H9 (cell line): ENCODE measurements at regions not wholly inside any gene's neighbourhood (a gene's known extent, or its start where the extent isn't known, plus 50 kb on each side); places are given as distances from the start of the nearest gene placed in this dataset.
A peak's percentile ranks its signal among the peaks of the same experiment; 100 is the strongest.
"Not testable (repeated sequence)": the region's sequence is repeated elsewhere in the genome, so short reads cannot be mapped to it uniquely, and the experiment has no call there.

ENCODE experiments used
- DNase-seq: peaks from one replicate; pipeline ENCODE4 v3.0.0-alpha.2; 2017
- H2AFZ ChIP-seq: one replicate; pipeline ENCODE4 v1.6.1; 2013; ENCODE audit warnings: mild to moderate bottlenecking, low read length, control low read depth, moderate library complexity
- H2AK5ac ChIP-seq: 2 replicates; pipeline ENCODE4 v1.6.1; 2013; ENCODE audit warnings: low read length, control low read depth, mixed read lengths; ENCODE audit not compliant: insufficient read length
- H2BK120ac ChIP-seq: one replicate; pipeline ENCODE4 v1.6.1; 2013; ENCODE audit warnings: low read depth, mild to moderate bottlenecking, low read length, control low read depth, inconsistent platforms; ENCODE audit not compliant: poor library complexity, severe bottlenecking
- H2BK12ac ChIP-seq: 2 replicates; pipeline ENCODE4 v1.6.1; 2013; ENCODE audit warnings: low read length, control low read depth, mixed read lengths, low read depth; ENCODE audit not compliant: insufficient read length
- H2BK15ac ChIP-seq: 2 replicates; pipeline ENCODE4 v1.6.1; 2013; ENCODE audit warnings: low read depth, low read length, control low read depth
- H2BK20ac ChIP-seq: one replicate; pipeline ENCODE4 v1.6.1; 2013; ENCODE audit warnings: low read depth, mild to moderate bottlenecking, low read length, control low read depth, inconsistent platforms; ENCODE audit not compliant: poor library complexity, severe bottlenecking
- H2BK5ac ChIP-seq: 2 replicates; pipeline ENCODE4 v1.6.1; 2013; ENCODE audit warnings: low read length, control low read depth, mixed read lengths; ENCODE audit not compliant: insufficient read length
- H3K14ac ChIP-seq: 2 replicates; pipeline ENCODE4 v1.6.1; 2013; ENCODE audit warnings: low read length, control low read depth; ENCODE audit not compliant: insufficient read depth
- H3K18ac ChIP-seq: 2 replicates; pipeline ENCODE4 v1.6.1; 2013; ENCODE audit warnings: low read depth, mild to moderate bottlenecking, mixed read lengths, low read length, control low read depth; ENCODE audit not compliant: insufficient read length
- H3K23ac ChIP-seq: 2 replicates; pipeline ENCODE4 v1.6.1; 2013; ENCODE audit warnings: low read length, control low read depth, mixed read lengths, low read depth; ENCODE audit not compliant: insufficient read length
- H3K23me2 ChIP-seq: 2 replicates; pipeline ENCODE4 v1.6.1; 2013; ENCODE audit warnings: low read depth, mild to moderate bottlenecking, mixed read lengths, low read length, control low read depth; ENCODE audit not compliant: insufficient read length, poor library complexity, severe bottlenecking
- H3K27ac ChIP-seq: 2 replicates; pipeline ENCODE4 v1.5.1; 2013; ENCODE audit warnings: low read length, control low read depth, mixed read lengths, low read depth; ENCODE audit not compliant: insufficient read length
- H3K27me3 ChIP-seq: 2 replicates; pipeline ENCODE4 v1.6.1; 2013; ENCODE audit warnings: low read length, control low read depth, inconsistent platforms; ENCODE audit not compliant: insufficient read depth
- H3K4ac ChIP-seq: 2 replicates; pipeline ENCODE4 v1.6.1; 2013; ENCODE audit warnings: low read depth, mild to moderate bottlenecking, control low read depth, inconsistent platforms, low read length, moderate library complexity
- H3K4me1 ChIP-seq: 2 replicates; pipeline ENCODE4 v1.6.1; 2013; ENCODE audit warnings: low read length, control low read depth, inconsistent platforms; ENCODE audit not compliant: insufficient read depth
- H3K4me2 ChIP-seq: 2 replicates; pipeline ENCODE4 v1.6.1; 2013; ENCODE audit warnings: low read length, control low read depth, mixed read lengths; ENCODE audit not compliant: insufficient read length, insufficient read depth
- H3K56ac ChIP-seq: 2 replicates; pipeline ENCODE4 v1.6.1; 2013; ENCODE audit warnings: low read depth, mild to moderate bottlenecking, mixed read lengths, low read length, control low read depth; ENCODE audit not compliant: insufficient read length
- H3K79me1 ChIP-seq: 2 replicates; pipeline ENCODE4 v1.6.1; 2013; ENCODE audit warnings: low read depth, mild to moderate bottlenecking, moderate library complexity, low read length, control low read depth, inconsistent platforms; ENCODE audit not compliant: insufficient read depth, poor library complexity, severe bottlenecking
- H3K79me2 ChIP-seq: 2 replicates; pipeline ENCODE4 v1.6.1; 2013; ENCODE audit warnings: low read length, control low read depth, inconsistent platforms; ENCODE audit not compliant: insufficient read depth
- H3K9ac ChIP-seq: 2 replicates; pipeline ENCODE4 v1.6.1; 2013; ENCODE audit warnings: low read length, control low read depth, mixed read lengths; ENCODE audit not compliant: insufficient read length; ENCODE audit errors: extremely low read depth
- H3K9me3 ChIP-seq: one replicate; pipeline ENCODE4 v1.6.1; 2013; ENCODE audit warnings: low read depth, low read length, inconsistent platforms; ENCODE audit not compliant: control insufficient read depth
- H3T11ph ChIP-seq: one replicate; pipeline ENCODE4 v1.6.1; 2013; ENCODE audit warnings: mild to moderate bottlenecking, low read length, control low read depth, inconsistent platforms
- H4K20me1 ChIP-seq: one replicate; pipeline ENCODE4 v1.6.1; 2013; ENCODE audit not compliant: control insufficient read depth, insufficient read length, insufficient read depth
- H4K5ac ChIP-seq: 2 replicates; pipeline ENCODE4 v1.6.1; 2013; ENCODE audit warnings: low read depth, mild to moderate bottlenecking, mixed read lengths, low read length, control low read depth; ENCODE audit not compliant: insufficient read length
- H4K8ac ChIP-seq: replicated peaks from 2 replicates; pipeline ENCODE4 v1.6.1; 2013; ENCODE audit warnings: low read length, control low read depth, mixed read lengths, low read depth; ENCODE audit not compliant: insufficient read length
- H4K91ac ChIP-seq: 2 replicates; pipeline ENCODE4 v1.6.1; 2013; ENCODE audit warnings: low read depth, mild to moderate bottlenecking, moderate library complexity, mixed read lengths, low read length, control low read depth; ENCODE audit not compliant: insufficient read length
- H3K27ac Mint-ChIP-seq, 3 experiments: 2 replicates in 2 of 3; 3 replicates in 1 of 3; pipeline ENCODE4 v1.8.0; 2020 to 2021; ENCODE audit warnings: mixed read lengths in 3 of 3, mild to moderate bottlenecking in 1 of 3, moderate library complexity in 1 of 3
- H3K27me3 Mint-ChIP-seq: 2 replicates; pipeline ENCODE4 v1.8.0; 2021; ENCODE audit warnings: low read depth, mild to moderate bottlenecking, moderate library complexity, mixed read lengths
- H3K36me3 Mint-ChIP-seq, 3 experiments: 2 replicates in 2 of 3; 3 replicates in 1 of 3; pipeline ENCODE4 v1.8.0; 2020 to 2021; ENCODE audit warnings: low read depth in 3 of 3, mixed read lengths in 3 of 3; ENCODE audit not compliant: insufficient read depth in 1 of 3
- H3K4me1 Mint-ChIP-seq, 2 experiments: 2 replicates each; pipeline ENCODE4 v1.8.0; 2020; ENCODE audit warnings: mixed read lengths in 2 of 2
- H3K4me3 Mint-ChIP-seq, 2 experiments: 2 replicates in 1 of 2; 3 replicates in 1 of 2; pipeline ENCODE4 v1.8.0; 2020 to 2021; ENCODE audit warnings: mild to moderate bottlenecking in 2 of 2, mixed read lengths in 2 of 2, moderate library complexity in 1 of 2
- H3K9me3 Mint-ChIP-seq, 2 experiments: 2 replicates in 1 of 2; 3 replicates in 1 of 2; pipeline ENCODE4 v1.8.0; 2020; ENCODE audit warnings: mild to moderate bottlenecking in 2 of 2, mixed read lengths in 2 of 2, moderate library complexity in 1 of 2
- CTCF ChIP-seq: fragments of 200-600 bp; sonication (generic); conservative IDR thresholded peaks from 3 replicates; pipeline ENCODE4 v1.8.0; 2021; ENCODE audit warnings: antibody characterized with exemption, mild to moderate bottlenecking
- WGBS: extraction: QIAGEN DNeasy Blood & Tissue Kit; methylation state at CpG from one replicate; pipeline ENCODE4 v1.1.7; 2013; ENCODE audit warnings: missing lambda C conversion rate, low lambda C conversion rate, mixed read lengths; ENCODE audit not compliant: insufficient read length; ENCODE audit errors: extremely low coverage; 5-methylcytosine and 5-hydroxymethylcytosine counted together

GRCh38 chr10:83545901-83546391 lies 593.4 kb upstream of the GHITM start:
- H3K9me3 ChIP-seq, result no peaks in the 10 kb centered on the region
- Mint-ChIP-seq H3K4me1 (peaks cover 20 to 24% of the 10 kb centered on the region in 2 experiments), H3K4me3 (no peak overlapping the region), H3K9me3 (no peaks in the 10 kb centered on the region), H3K27me3 (no peaks in the 10 kb centered on the region), H3K27ac (no peak overlapping the region; a peak in 1 of 7 replicates), H3K36me3 (no peaks in the 10 kb centered on the region)
- WGBS, result no CpG with 5 or more reads among the region's 4 CpGs
- H4K5ac ChIP-seq, result no peak overlapping the region
- H3K56ac ChIP-seq, result no peak overlapping the region
- H2BK15ac ChIP-seq, result no peak overlapping the region
- no peaks in the 10 kb centered on the region for H3K79me2 ChIP-seq
- H3K27me3 ChIP-seq, result no peaks in the 10 kb centered on the region
- peak overlapping the region; percentile 32 for H2AFZ ChIP-seq
- H3K9ac ChIP-seq, result no peak overlapping the region
- no peak for DNase-seq
- no peak overlapping the region for H3K4me2 ChIP-seq
- TF ChIP-seq CTCF, result no peak
- H4K8ac ChIP-seq, result no peak overlapping the region
- H3K23ac ChIP-seq, result no peak overlapping the region
- H3K27ac ChIP-seq, result no peak overlapping the region
- H4K91ac ChIP-seq, result no peak overlapping the region
- H2BK120ac ChIP-seq, result no peak overlapping the region
- no peaks in the 10 kb centered on the region; the same call in 1 of the 2 replicates for H3K4me1 ChIP-seq
- no peaks in the 10 kb centered on the region for H3K79me1 ChIP-seq
- no peaks in the 10 kb centered on the region for H3K23me2 ChIP-seq
- H2BK5ac ChIP-seq, result no peak overlapping the region
- H4K20me1 ChIP-seq, result no peaks in the 10 kb centered on the region
- H2BK20ac ChIP-seq, result no peak overlapping the region
- no peak overlapping the region for H2BK12ac ChIP-seq
- H2AK5ac ChIP-seq, result no peak overlapping the region
- H3K4ac ChIP-seq, result no peak overlapping the region
- H3K18ac ChIP-seq, result no peak overlapping the region
- H3K14ac ChIP-seq, result no peak overlapping the region
- no peak overlapping the region for H3T11ph ChIP-seq

GRCh38 chr10:83551190-83551589 lies 588.1 kb upstream of the GHITM start:
- H3K9me3 Mint-ChIP-seq, H3K9me3 ChIP-seq, H3K23ac ChIP-seq, H3K27me3 Mint-ChIP-seq, H3K14ac ChIP-seq, H4K20me1 ChIP-seq, H3K23me2 ChIP-seq, H4K8ac ChIP-seq, H3T11ph ChIP-seq, H2AFZ ChIP-seq, H3K4me1 Mint-ChIP-seq, H2BK120ac ChIP-seq, DNase-seq, H3K79me1 ChIP-seq, H3K27ac ChIP-seq, H3K56ac ChIP-seq, H3K4ac ChIP-seq, H2BK12ac ChIP-seq, H2BK20ac ChIP-seq, H2BK5ac ChIP-seq, H4K91ac ChIP-seq, H3K27me3 ChIP-seq, H3K27ac Mint-ChIP-seq, H4K5ac ChIP-seq, H2BK15ac ChIP-seq, H3K36me3 Mint-ChIP-seq, H3K18ac ChIP-seq, H3K4me2 ChIP-seq, H3K4me3 Mint-ChIP-seq, H2AK5ac ChIP-seq, H3K79me2 ChIP-seq, H3K4me1 ChIP-seq, H3K9ac ChIP-seq: not testable (repeated sequence)
- no CpG with 5 or more reads among the region's 5 CpGs for WGBS
